HG03442 (cell line): ENCODE measurements at regions not wholly inside any gene's neighbourhood (a gene's known extent, or its start where the extent isn't known, plus 50 kb on each side); places are given as distances from the start of the nearest gene placed in this dataset.
A peak's percentile ranks its signal among the peaks of the same experiment; 100 is the strongest.

Experiments
- ATAC-seq: cut with Tn5 transposase; IDR thresholded peaks from one replicate; pipeline ENCODE4 v1.9.1; 2021; ENCODE audit warnings: mild to moderate bottlenecking, moderate library complexity; ENCODE audit not compliant: unreplicated experiment

DNA sequence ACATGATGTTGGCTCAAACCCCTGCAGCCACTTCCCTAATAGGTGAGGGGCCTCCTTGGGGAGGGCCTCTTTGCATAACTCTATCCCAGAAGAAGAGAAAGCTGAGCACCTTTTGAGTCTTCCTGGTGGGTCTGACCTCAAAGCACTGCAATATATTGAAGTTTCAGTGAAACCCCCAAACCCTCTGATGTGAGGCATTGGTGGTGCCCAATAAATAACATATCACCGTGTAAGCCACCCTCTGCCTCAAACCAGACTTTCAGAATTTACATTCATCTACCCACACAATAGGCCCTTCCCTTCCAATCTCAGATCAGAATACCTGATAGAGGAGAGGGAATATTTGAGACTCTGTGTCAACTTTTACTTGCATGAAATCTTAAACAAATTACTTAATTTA lies 142.8 kb upstream of the STK17B start:
- ATAC-seq, result no peak

GRCh38 chr2:196314780-196315179 lies 143.4 kb upstream of the STK17B start:
- no peak for ATAC-seq

DNA sequence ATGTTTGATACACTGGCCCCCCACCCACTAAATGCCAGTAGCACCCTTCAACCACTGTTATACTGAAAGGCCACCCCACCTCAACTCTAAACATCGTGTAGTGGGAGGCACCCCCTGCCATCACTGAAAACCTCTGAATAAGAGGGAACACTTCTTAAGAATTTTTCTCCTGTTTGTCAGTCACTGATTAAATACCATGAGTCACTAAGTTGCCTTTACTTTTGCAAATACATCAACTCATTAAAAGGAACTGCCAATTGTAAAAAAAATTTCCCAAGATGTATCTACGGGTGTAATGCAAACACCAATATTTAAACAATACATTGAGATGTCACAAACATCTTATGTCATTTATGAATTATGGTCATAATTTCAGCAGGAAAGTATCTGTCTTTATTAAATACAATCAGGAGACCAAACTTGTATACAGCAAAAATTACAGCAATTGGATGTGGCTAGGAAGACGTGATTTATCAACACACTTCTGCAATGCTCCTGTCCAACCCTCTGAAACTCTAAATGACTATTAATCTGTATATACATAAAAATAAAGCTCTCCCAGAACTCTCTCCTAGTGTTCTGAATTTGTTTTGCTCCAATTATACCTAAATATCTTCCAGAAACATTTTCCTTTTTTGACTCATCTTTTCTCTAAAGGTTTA lies 144.1 kb upstream of the STK17B start:
- ATAC-seq, result no peak

- no peak for ATAC-seq
Observed at GRCh38 chr2:196316050-196316430, 144.7 kb upstream of the STK17B start.

DNA sequence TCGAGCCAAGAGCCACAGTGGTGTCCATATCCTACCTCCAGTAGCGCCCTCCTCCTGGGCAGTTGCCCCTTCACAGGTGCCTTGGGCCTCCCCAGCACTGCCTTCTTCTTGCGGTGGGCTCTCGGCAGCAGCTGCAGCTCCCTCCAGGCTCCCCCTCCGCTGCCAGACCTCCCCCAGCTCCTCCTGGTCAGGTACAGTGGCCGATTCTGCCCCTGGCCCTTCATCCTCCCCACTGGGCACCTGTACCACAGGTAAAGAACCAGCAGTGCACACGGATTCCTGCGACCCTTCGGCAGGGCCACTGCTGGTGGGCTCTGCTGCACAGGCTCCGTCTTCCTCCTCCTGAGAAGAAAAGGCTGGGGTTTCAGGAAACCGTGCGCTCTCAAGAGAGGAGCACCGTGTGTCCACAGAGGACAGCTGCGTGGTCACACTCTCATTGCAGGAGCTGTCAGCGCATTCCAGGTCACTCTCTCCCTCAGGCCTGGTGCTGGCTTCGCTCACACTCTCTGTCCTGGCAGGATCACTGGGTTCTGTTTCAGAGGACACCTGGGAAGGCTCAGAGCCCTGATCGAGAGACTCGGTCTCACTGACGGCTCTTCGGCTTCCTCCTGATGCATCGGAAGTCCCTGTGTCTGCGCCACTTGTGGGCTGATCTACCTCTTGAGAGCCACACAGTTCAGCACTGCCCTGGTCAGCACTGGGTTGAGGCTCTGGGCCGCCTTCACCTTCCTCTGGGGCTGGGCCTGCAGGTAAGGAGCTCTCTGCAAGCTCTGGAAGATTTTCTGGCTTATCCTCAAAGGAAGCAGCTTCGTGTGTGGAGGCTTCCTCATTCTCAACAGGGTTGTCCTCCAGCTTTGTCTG lies 147.4 kb upstream of the STK17B start:
- no peak for ATAC-seq

GRCh38 chr2:196322973-196323810 lies 151.8 kb upstream of the STK17B start:
- ATAC-seq, result no peak

GRCh38 chr2:196324211-196324610 lies 152.8 kb upstream of the STK17B start:
- no peak for ATAC-seq

DNA sequence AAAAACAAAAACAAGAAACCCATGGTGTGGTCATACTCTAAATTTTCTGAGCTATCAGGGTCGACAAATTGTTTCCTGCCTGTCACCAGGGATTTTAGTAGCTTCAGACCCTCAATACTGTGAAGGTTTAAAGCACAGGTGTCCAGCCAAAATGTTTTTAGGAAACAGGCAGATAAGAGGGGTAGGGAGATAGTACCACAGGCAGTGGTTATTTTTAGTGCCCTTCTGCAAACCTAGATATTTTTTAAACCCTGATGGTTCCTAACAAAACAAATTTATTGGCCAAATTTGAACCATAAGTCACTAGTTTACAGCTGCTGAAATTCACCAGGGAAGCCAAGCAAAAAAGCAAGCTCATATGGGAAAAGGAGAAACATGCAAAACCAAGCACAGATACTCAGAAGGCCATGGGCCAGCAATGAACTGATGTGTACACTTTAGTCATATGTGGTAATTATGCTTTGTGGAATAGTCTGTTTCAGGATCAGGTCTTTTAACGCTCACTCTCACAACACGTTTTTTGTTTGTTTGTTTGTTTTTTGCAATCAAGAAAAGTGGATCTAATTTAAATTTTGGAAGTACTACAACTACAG lies 156.8 kb upstream of the STK17B start:
- no peak for ATAC-seq

DNA sequence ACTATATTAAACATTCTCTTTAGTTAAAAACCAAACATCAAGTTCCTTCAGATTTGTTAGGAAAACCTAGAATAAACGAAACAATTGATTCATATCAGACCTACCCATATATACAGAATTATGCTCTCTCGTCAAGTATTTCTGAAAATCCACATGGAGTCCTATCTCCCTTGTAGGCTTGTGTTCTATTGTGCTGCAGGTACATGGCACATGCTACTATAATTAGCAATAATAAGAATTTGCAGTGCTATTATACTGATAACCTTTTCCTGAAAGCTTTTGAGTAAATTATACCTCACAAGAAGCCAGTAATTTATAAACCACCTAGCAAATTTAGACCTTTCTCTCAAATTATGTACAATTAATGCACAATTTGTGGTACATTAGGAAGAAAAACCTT lies 158.6 kb upstream of the STK17B start:
- ATAC-seq, result no peak

- no peak for ATAC-seq
Observed at GRCh38 chr2:196330645-196331044, 159.3 kb upstream of the STK17B start.

DNA sequence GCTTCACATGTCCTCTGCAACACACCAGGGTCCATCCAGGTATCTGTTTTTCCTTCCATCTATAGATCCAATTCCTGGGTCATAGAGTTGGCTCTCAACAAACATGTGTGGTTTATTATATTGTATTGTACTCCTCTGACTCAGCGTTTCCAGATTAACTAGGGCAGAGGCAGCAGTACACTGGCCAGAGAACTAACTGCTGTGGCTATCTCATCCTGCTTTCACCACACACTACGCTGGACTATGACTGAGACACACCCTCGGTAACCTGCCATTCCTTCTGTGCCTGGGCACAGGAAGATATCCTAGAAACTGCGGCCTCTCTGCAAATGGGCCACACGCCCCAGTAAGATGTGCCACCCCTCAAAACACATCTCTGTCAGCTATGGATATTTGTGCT lies 159.8 kb upstream of the STK17B start:
- no peak for ATAC-seq

DNA sequence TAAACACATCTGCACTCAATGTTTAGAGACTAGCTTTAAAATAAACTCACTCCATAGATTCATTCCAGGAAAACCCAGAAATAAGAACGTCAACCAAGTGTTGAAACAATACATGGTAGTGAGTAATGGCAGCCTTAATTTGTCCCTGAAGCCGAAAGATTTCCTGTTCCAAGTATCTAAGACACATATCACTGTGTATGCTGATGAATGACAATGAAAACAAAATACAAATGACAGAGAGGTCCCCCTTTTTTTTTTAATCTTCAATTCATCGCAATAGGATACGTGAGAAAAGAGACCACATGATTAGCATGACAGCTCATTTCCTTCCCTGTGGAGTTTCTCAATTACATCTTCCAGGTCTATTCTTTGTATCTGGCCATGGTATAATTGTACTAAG lies 160.5 kb upstream of the STK17B start:
- no peak for ATAC-seq

DNA sequence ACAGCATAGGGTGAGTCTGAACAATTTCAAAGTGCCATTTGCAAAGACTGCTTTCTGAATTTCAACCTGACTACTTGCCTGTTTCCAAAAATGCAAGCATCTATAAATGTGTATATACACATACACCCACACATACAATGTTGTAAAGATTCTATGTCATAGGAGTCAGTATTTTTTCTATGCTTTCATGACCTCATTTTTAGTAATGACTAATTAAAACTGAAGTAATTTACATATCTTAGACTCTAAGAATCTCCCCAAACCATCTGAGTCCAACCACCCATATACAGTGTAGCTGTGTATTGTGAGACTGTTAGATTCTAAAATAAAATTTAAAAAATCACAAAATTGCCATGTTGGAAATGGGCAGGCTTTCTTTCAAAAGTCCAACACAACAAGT lies 162.0 kb upstream of the STK17B start:
- ATAC-seq, result no peak

DNA sequence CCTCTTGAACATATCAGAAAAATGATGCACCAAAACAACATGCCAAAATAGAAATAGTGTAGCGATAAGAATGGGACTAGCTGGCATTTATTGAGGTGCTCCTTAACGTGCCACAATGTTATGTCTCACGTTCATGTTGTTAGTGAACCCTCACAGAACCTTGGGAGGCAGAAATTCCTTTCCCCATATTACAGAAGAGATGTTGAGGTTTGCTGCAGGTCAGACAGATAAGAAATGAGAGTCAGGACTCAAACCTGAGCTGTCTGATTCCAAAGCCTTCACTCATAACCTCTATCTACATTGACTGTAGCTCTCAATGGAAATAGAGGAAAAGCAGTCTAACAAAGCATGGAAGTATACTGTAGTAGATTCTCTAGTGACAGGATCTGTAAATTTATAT lies 163.3 kb upstream of the STK17B start:
- no peak for ATAC-seq

- ATAC-seq, result no peak
Observed at GRCh38 chr2:196335221-196335634, 163.8 kb upstream of the STK17B start.

GRCh38 chr2:196336207-196336606 lies 164.8 kb upstream of the STK17B start:
- no peak for ATAC-seq

- peak; percentile 45 for ATAC-seq
Observed at GRCh38 chr2:196336715-196337114, 165.3 kb upstream of the STK17B start.

DNA sequence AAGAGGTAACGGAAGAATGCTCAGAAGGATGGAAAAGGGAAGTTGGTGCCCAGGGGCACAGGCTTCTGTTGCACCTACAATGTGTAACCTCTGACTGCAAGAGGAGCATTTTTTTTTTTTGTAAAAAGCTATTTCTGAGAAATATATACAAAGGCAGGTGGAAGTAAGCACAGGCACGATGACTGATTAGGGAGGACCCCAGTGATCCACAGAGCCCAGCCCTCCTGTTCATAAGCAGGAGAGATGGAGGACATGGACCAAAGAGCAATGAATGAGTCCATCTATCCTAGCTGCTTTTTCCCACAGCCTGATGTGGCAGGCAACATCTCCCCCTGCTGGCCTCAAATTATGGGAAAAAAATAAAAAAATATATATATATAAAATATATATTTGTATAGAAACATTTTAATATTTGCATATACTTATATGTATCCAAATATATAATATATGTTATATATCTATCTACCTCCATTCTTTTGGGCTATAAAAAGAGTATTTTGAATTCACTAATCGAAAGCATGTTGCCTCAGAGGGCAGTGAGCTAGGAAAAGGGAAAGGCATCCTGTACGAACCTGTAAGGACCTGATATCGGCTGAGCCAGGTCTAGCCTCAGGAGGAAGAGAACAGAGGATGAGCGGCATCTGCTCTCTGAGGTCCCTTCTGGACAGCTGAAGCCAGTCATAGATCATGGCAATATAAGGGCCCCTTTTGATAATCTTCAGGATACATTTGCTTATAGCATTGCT lies 166.0 kb upstream of the STK17B start:
- ATAC-seq, result no peak

DNA sequence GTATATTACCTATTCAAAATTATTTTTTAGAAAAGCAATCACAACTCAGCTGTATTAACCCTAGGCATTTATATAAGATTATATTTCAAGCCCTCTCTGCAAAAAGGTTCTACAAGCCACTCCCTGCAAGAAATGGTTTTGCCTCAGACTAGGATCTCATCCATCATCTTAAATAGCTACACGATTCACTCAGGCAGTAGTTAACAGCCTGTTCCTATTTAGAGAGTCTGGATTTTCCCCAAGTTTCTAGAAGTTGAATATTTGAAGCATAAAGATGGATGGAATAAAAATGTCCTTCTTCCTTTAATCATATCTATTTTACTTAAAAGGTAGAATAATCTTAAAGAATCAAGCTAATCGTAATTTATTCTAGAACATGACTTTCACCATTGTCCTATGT lies 167.1 kb upstream of the STK17B start:
- ATAC-seq, result no peak

GRCh38 chr2:196341277-196341841 lies 170.0 kb upstream of the STK17B start:
- no peak for ATAC-seq
